Retinal pigment epithelial cell (primary cell): ENCODE measurements at regions not wholly inside any gene's neighbourhood (a gene's known extent, or its start where the extent isn't known, plus 50 kb on each side); places are given as distances from the start of the nearest gene placed in this dataset.

Experiments
- DNase-seq: peaks from one replicate; pipeline ENCODE4 v3.0.0-alpha.2; 2010; ENCODE audit warnings: low read depth
- H3K4me3 ChIP-seq: 2 replicates; pipeline ENCODE4 v1.5.1; 2011; ENCODE audit warnings: mild to moderate bottlenecking, low read length, control low read depth, moderate library complexity
- TF ChIP-seq, protein P1 (sequence below): conservative IDR thresholded peaks from 2 replicates; pipeline ENCODE4 v1.5.1; 2011; ENCODE audit warnings: low read depth, low read length, control low read depth, inconsistent platforms

DNA sequence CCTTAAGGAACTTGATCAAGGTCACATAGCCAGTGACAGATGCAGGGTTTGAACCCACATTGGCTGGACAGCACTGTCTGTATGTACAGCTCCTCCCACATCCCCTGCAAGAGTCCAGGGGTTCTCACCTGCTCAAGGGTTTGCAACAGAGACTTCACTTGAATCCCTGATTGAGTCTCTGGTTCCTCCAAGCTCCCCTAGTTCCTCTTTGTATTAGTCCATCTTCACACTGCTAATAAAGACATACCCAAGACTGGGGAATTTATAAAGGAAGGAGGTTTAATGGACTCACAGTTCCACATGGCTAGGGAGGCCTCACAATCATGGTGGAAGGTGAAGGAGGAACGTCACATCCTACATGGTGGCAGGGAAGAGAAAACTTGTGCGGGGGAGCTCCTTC is 72.8 kb upstream of the CLDN10 start:
- TF ChIP-seq, protein P1, sequence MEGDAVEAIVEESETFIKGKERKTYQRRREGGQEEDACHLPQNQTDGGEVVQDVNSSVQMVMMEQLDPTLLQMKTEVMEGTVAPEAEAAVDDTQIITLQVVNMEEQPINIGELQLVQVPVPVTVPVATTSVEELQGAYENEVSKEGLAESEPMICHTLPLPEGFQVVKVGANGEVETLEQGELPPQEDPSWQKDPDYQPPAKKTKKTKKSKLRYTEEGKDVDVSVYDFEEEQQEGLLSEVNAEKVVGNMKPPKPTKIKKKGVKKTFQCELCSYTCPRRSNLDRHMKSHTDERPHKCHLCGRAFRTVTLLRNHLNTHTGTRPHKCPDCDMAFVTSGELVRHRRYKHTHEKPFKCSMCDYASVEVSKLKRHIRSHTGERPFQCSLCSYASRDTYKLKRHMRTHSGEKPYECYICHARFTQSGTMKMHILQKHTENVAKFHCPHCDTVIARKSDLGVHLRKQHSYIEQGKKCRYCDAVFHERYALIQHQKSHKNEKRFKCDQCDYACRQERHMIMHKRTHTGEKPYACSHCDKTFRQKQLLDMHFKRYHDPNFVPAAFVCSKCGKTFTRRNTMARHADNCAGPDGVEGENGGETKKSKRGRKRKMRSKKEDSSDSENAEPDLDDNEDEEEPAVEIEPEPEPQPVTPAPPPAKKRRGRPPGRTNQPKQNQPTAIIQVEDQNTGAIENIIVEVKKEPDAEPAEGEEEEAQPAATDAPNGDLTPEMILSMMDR = no peak
- DNase-seq = no peak
- H3K4me3 ChIP-seq = no peak overlapping the region

DNA sequence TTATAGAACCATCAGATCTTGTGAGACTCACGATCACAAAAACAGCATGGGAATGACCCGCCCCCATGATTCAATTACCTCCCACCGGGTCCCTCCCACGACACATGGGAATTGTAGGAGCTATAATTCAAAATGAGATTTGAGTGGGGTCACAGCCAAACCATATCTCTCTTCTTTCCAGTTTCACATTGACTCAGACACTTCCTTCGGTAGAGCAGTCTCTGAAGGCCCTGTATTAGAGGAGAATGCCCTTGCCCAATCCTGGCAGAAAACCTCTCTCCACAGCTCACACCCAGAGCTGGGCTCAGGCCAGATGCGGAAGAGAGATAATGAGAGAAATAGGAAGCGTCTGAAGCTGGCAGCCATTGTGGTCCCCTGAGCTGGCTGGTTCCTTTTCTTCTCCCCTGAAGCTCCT is 72.4 kb upstream of the CLDN10 start:
- TF ChIP-seq, protein P1 = no peak
- DNase-seq = no peak
- no peak overlapping the region for H3K4me3 ChIP-seq

DNA sequence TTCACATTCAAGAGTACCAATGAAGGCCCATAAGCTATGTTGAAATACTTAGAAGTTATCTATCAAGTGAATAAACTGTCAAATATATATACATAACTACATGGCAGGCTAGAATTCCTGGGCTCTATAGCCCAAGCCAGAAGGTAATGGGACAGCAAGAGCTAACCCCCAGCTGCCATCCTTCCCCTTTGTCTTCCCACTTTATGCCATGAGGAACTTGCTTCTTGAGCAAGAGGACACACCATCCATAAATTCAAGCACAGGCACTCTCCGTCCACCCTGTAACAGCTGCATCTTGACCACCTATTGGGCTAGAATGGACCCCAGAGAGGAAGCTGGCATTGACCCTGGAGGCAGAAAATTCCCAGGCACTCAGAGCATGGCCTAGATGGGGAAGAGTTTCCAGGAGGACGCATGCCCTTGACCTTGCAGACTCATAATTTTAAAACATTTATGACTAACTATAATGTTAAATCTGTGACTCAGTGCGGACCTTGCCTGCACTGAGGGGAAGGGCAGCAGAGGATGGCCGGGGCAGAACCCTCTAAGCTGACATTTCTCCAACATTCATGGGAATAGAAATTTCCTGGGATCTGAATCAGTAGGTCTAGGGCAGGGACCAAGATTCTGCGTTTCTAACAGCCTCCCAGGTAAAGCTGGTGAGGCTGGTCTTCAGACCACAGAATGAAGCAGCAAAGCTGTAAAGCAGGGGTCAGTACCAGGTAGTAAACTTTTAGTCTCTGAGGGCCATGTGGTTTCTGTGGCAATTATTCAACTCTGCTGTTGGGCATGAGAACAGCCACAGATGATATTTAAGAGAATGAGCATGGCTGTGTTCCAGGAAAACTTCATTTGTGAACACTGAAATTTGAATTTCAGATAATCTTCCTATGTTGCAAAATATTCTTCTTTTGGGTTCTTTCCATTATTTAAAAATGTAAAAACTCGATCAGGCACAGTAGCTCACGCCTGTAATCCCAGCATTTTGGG is 71.4 kb upstream of the CLDN10 start:
- H3K4me3 ChIP-seq = no peak overlapping the region
- no peak for DNase-seq
- TF ChIP-seq, protein P1 = no peak

DNA sequence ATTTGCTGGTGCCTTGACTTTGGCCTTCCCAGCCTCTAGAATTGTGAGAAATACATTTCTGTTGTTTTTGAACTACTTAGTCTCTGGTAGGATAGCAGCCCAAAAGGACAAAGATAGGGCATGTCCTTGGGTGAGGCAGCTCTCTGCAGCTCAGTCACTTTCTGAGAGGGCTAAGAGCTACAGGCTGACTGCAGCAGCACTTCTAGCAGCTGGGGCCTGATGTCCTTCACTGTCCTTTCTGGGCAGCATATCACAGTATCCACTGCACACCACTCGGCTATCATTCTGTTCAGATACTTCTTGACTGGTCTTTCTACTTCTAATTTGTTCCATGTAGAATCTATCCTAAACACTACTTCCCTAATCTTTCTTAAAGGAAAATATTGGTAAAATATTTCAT is 68.5 kb upstream of the CLDN10 start:
- no peak for DNase-seq
- TF ChIP-seq, protein P1 = no peak
- H3K4me3 ChIP-seq = no peak overlapping the region

DNA sequence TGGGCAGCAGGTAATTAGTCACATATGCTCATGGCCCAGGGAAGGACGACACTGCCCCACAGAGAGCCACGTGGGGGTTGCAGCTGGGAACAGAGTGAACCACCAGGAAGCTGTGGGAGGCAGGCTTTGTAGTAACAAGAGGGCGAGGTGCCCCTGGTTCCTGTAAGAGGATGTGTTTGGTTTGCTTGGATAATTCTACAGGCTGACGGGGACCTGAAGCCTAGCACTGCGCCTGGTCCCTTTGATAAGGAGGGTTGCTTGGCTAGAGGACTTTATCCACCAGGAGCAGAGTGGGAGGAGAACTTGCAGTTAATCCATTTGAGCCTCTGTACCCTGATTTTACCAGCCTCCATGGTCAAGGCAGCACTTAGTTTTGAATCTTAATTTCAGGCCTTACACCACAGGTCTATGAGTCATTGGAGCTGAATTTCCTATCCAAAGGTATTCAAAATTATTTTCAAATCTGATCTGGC is 67.4 kb upstream of the CLDN10 start:
- DNase-seq = no peak
- no peak overlapping the region for H3K4me3 ChIP-seq
- TF ChIP-seq, protein P1 = no peak

DNA sequence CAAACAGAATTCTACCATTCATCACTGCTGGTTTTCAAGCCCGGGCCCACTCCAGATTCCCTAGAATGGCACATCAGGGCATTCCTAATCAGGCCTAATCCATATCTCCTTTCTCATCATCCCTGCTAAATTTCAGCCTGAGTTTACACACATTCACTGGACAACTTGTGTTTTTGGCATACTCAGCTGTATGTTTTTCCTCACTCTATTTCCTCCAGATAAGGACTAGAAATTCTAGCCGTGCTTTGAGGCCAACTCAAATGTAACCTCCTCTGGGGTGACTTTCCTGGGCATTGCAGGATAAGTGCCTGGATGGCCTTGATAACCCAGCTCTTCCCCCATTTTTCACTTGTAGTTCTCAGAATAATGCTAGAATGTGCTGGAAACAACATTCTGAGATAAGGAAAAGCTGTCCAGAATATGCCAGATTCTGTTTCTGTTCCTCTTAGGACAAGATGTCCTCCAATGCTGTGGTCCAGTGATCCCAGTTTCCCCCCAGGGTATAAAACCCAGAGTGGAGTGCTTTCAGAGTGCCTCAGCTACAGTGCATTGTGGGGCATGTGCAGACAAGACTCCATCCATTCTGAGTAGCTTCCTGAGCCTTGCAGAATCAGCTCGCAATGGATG is 66.9 kb upstream of the CLDN10 start:
- TF ChIP-seq, protein P1 = no peak
- no peak for DNase-seq
- H3K4me3 ChIP-seq = no peak overlapping the region
